ENCODE measurements at regions not wholly inside any gene's neighbourhood (a gene's known extent, or its start where the extent isn't known, plus 50 kb on each side); places are given as distances from the start of the nearest gene placed in this dataset.

GRCh38 chr1:232271991-232272589 is 357.8 kb downstream of the SIPA1L2 start:
- Histone ChIP-seq H3K23ac (ENCODE audit: insufficient read length) (no peak overlapping the region), H3K36me3 (ENCODE audit: control insufficient read depth in 2 of 4, insufficient read depth in 4 of 4, low read length in 3 of 4) (no peaks in the 10 kb centered on the region; a peak in 1 of 8 replicates), H4K20me1 (replicated peaks in 1 of 2; ENCODE audit: control insufficient read depth in 1 of 2, insufficient read depth in 2 of 2, low read length in 2 of 2) (no peaks in the 10 kb centered on the region), H4K5ac (ENCODE audit: insufficient read length, low read depth, low read length) (no peak overlapping the region), H2AFZ (ENCODE audit: low read length) (no peak overlapping the region), H3K9ac (replicated peaks in 1 of 4; ENCODE audit: extremely low read depth in 1 of 4, low read depth in 3 of 4, low read length in 3 of 4) (no peak overlapping the region), H3K79me1 (ENCODE audit: low read depth, low read length) (no peaks in the 10 kb centered on the region), H3K9me3 (ENCODE audit: insufficient read depth in 2 of 2, low read depth in 1 of 2, low read length in 1 of 2) (no peaks in the 10 kb centered on the region), H4K8ac (ENCODE audit: extremely low read depth, insufficient read depth, low read length) (peak overlapping the region; percentile 66; the same call in 1 of the 2 replicates), H3K4ac (replicated peaks; ENCODE audit: insufficient read length, low read depth, low read length) (no peak overlapping the region), H3K4me3 (ENCODE audit: extremely low read depth in 1 of 4, insufficient read depth in 2 of 4, low read depth in 3 of 4, low read length in 4 of 4) (no peak overlapping the region), H2AK5ac (ENCODE audit: low read depth, low read length) (no peak overlapping the region), H3K27ac (ENCODE audit: low read depth, low read length) (no peak overlapping the region), H3K79me2 (ENCODE audit: control insufficient read depth in 1 of 2, insufficient read depth in 2 of 2, low read length in 2 of 2) (no peaks in the 10 kb centered on the region), H3K27me3 (replicated peaks in 1 of 4; ENCODE audit: control insufficient read depth in 3 of 4, extremely low read depth in 1 of 4, insufficient read depth in 3 of 4, low read length in 3 of 4) (no peaks in the 10 kb centered on the region; a peak in 1 of 7 replicates), H2BK12ac (ENCODE audit: low read depth, low read length) (no peak overlapping the region), H3K23me2 (ENCODE audit: low read depth, low read length) (no peaks in the 10 kb centered on the region), H3K4me2 (ENCODE audit: insufficient read depth in 1 of 2, low read depth in 2 of 2, low read length in 2 of 2) (no peak overlapping the region), H2BK120ac (replicated peaks; ENCODE audit: low read depth, low read length) (no peak overlapping the region), H3K14ac (ENCODE audit: insufficient read length) (no peak overlapping the region), H2BK20ac (ENCODE audit: low read length) (no peak overlapping the region), H3K18ac (ENCODE audit: extremely low read depth, low read length) (no peak overlapping the region), H2BK5ac (ENCODE audit: low read depth, low read length) (no peak overlapping the region), H3K4me1 (replicated peaks in 1 of 4; ENCODE audit: control insufficient read depth in 3 of 4, insufficient read depth in 4 of 4, low read length in 3 of 4) (peaks cover 0 to 3% (median 1%) of the 10 kb centered on the region in 4 experiments; a peak in 3 of 7 replicates), H4K91ac (replicated peaks; ENCODE audit: insufficient read length, low read length) (no peak overlapping the region), H3K56ac (replicated peaks; ENCODE audit: insufficient read length, low read depth, low read length) (no peak overlapping the region), H2BK15ac (ENCODE audit: low read length) (no peak overlapping the region)
- CTCF ChIA-PET (ENCODE audit: partially characterized antibody), result interaction anchor here (0.6 to 1.5 kb wide), 3 partner anchors 167 to 741 kb away, joined by 3 to 5 read pairs (median 3); no protein-coding TSS in a partner anchor
- DNase-seq (ENCODE audit: low read depth in 1 of 2, low spot score in 2 of 2) (no peak), FAIRE-seq (no peak)
- WGBS, 2 experiments (ENCODE audit: extremely low coverage in 1 of 2, insufficient coverage in 1 of 2, insufficient read length in 1 of 2, insufficient replicate concordance in 2 of 2, low coverage in 1 of 2, low lambda C conversion rate in 2 of 2, missing lambda C conversion rate in 1 of 2), result 91% methylated on average over 10 of the region's 10 CpGs; no CpG with 5 or more reads in 1 of the 2 experiments
- POLR2A ChIA-PET (ENCODE audit: partially characterized antibody), result interaction anchor here (1.2 kb wide), 1 partner anchor 46 kb away, joined by 3 read pairs; no protein-coding TSS in a partner anchor
- no peak for TF ChIP-seq GABPA (IDR thresholded peaks at IDR 0.05; ENCODE audit: borderline replicate concordance, insufficient read depth, low read length)
- no peak for TF ChIP-seq ASH2L (IDR thresholded peaks at IDR 0.05; ENCODE audit: low read length)
- TF ChIP-seq FOSL1 (IDR thresholded peaks at IDR 0.05; ENCODE audit: insufficient read depth, low read depth, low read length), result no peak
- TF ChIP-seq POU5F1 (IDR thresholded peaks at IDR 0.05; ENCODE audit: low read depth, low read length), result no peak
- no peak for TF ChIP-seq CHD2 (IDR thresholded peaks at IDR 0.05; ENCODE audit: low read length)
- no peak for TF ChIP-seq CEBPB (IDR thresholded peaks at IDR 0.05; ENCODE audit: low read depth, low read length)
- TF ChIP-seq E2F6 (IDR thresholded peaks at IDR 0.05), result no peak
- no peak for TF ChIP-seq CBX5 (IDR thresholded peaks at IDR 0.05; ENCODE audit: low read depth, low read length)
- no peak for TF ChIP-seq SRF (IDR thresholded peaks at IDR 0.05; ENCODE audit: low read depth, low read length)
- no peak for TF ChIP-seq RAD21 (IDR thresholded peaks at IDR 0.05 in 1 of 2, conservative IDR thresholded peaks at IDR 0.05 in 1 of 2; ENCODE audit: low read depth in 2 of 2, low read length in 2 of 2)
- no peak for TF ChIP-seq CHD1 (IDR thresholded peaks at IDR 0.05; ENCODE audit: low read depth, low read length)
- TF ChIP-seq CBX8 (IDR thresholded peaks at IDR 0.05; ENCODE audit: borderline replicate concordance, low read depth, low read length), result no peak
- TF ChIP-seq TBP (IDR thresholded peaks at IDR 0.05; ENCODE audit: low read depth, low read length), result no peak
- TF ChIP-seq SP2 (IDR thresholded peaks at IDR 0.05; ENCODE audit: low read length), result no peak

Measured in H1 (cell line).